ENCODE measurements at regions not wholly inside any gene's neighbourhood (a gene's known extent, or its start where the extent isn't known, plus 50 kb on each side); places are given as distances from the start of the nearest gene placed in this dataset.

- Mint-ChIP-seq H3K27ac (no peak overlapping the region), H3K9me3 (peaks cover 0 to 7% (median 3%) of the 10 kb centered on the region in 7 donors), H3K36me3 (no peaks in the 10 kb centered on the region), H3K4me1 (peaks cover 5% of the 10 kb centered on the region), H3K27me3 (ENCODE audit: low read depth in 3 of 3) (no peaks in the 10 kb centered on the region), H3K4me3 (no peak overlapping the region)
- no peak for DNase-seq
- Histone ChIP-seq H4K20me1 (ENCODE audit: insufficient read depth, low read length) (no peaks in the 10 kb centered on the region), H3K9me3 (replicated peaks in 1 of 2; ENCODE audit: control insufficient read depth in 1 of 2, insufficient read depth in 1 of 2, low read length in 2 of 2) (peaks cover 0 to 3% of the 10 kb centered on the region in 2 donors), H3K79me2 (ENCODE audit: insufficient read depth, low read length) (no peaks in the 10 kb centered on the region), H3K27ac (ENCODE audit: low read depth in 1 of 2, low read length in 2 of 2) (no peak overlapping the region), H2AFZ (ENCODE audit: insufficient read depth, low read depth, low read length, poor library complexity, severe bottlenecking) (no peak overlapping the region), H3K4me1 (ENCODE audit: control insufficient read depth in 1 of 2, insufficient read depth in 2 of 2, low read length in 2 of 2) (peaks cover 0 to 5% of the 10 kb centered on the region in 2 donors), H3K4me2 (replicated peaks; ENCODE audit: extremely low read depth, low read length, poor library complexity, severe bottlenecking) (no peak overlapping the region), H3K9ac (ENCODE audit: insufficient read depth, low read length, poor library complexity, severe bottlenecking) (no peak overlapping the region), H3K36me3 (replicated peaks in 1 of 2; ENCODE audit: control insufficient read depth in 1 of 2, insufficient read depth in 2 of 2, low read length in 2 of 2) (no peaks in the 10 kb centered on the region), H3K4me3 (replicated peaks in 1 of 3; ENCODE audit: low read depth in 2 of 3, low read length in 3 of 3) (no peak overlapping the region), H3K27me3 (ENCODE audit: control insufficient read depth in 2 of 2, insufficient read depth in 2 of 2, low read length in 2 of 2) (no peaks in the 10 kb centered on the region)
- intact Hi-C loops (cut with micrococcal nuclease) = no loop called here
- TF ChIP-seq CTCF (IDR thresholded peaks at IDR 0.05) = no peak
- WGBS (ENCODE audit: insufficient coverage) = 100% methylated on average over 1 of the region's 1 CpG
Observed at GRCh38 chr2:67977464-67977863, 85.3 kb downstream of the C1D start.

- intact Hi-C loops (cut with micrococcal nuclease) = no loop called here
- Histone ChIP-seq H3K9me3 (replicated peaks in 1 of 2; ENCODE audit: control insufficient read depth in 1 of 2, insufficient read depth in 1 of 2, low read length in 2 of 2) (peaks cover 0 to 3% of the 10 kb centered on the region in 2 donors), H3K27me3 (ENCODE audit: control insufficient read depth in 2 of 2, insufficient read depth in 2 of 2, low read length in 2 of 2) (no peaks in the 10 kb centered on the region), H3K4me1 (ENCODE audit: control insufficient read depth in 1 of 2, insufficient read depth in 2 of 2, low read length in 2 of 2) (no peaks in the 10 kb centered on the region), H3K4me3 (replicated peaks in 1 of 3; ENCODE audit: low read depth in 2 of 3, low read length in 3 of 3) (no peak overlapping the region), H4K20me1 (ENCODE audit: insufficient read depth, low read length) (no peaks in the 10 kb centered on the region), H2AFZ (ENCODE audit: insufficient read depth, low read depth, low read length, poor library complexity, severe bottlenecking) (no peak overlapping the region), H3K36me3 (replicated peaks in 1 of 2; ENCODE audit: control insufficient read depth in 1 of 2, insufficient read depth in 2 of 2, low read length in 2 of 2) (no peaks in the 10 kb centered on the region), H3K27ac (ENCODE audit: low read depth in 1 of 2, low read length in 2 of 2) (no peak overlapping the region), H3K4me2 (replicated peaks; ENCODE audit: extremely low read depth, low read length, poor library complexity, severe bottlenecking) (no peak overlapping the region), H3K79me2 (ENCODE audit: insufficient read depth, low read length) (no peaks in the 10 kb centered on the region), H3K9ac (ENCODE audit: insufficient read depth, low read length, poor library complexity, severe bottlenecking) (no peak overlapping the region)
- H3K9me3 Mint-ChIP-seq = peaks cover 0 to 12% (median 3%) of the 10 kb centered on the region in 7 donors
- H3K36me3 Mint-ChIP-seq = no peaks in the 10 kb centered on the region
- no peaks in the 10 kb centered on the region for H3K4me1 Mint-ChIP-seq
- DNase-seq = no peak
- TF ChIP-seq CTCF (IDR thresholded peaks at IDR 0.05) = no peak
- no peak overlapping the region for H3K27ac Mint-ChIP-seq
- no peak overlapping the region for H3K4me3 Mint-ChIP-seq
- H3K27me3 Mint-ChIP-seq (ENCODE audit: low read depth in 3 of 3) = peaks cover 0 to 5% (median 2%) of the 10 kb centered on the region in 3 donors
Observed at GRCh38 chr2:67982956-67983355, 79.8 kb downstream of the C1D start.
